Ovary (tissue), 7 donors: ENCODE measurements at regions not wholly inside any gene's neighbourhood (a gene's known extent, or its start where the extent isn't known, plus 50 kb on each side); places are given as distances from the start of the nearest gene placed in this dataset.

ENCODE experiments used
- DNase-seq, 5 donors: peaks; one replicate each; pipeline ENCODE4 v3.0.0-alpha.2; 2019 to 2020
- H3K27ac ChIP-seq, 2 donors: fragments of 200-600 bp; one replicate each; pipeline versions ENCODE4 v1.5.1 to v1.8.0; 2019 to 2022
- H3K27me3 ChIP-seq: fragments of 200-600 bp; one replicate; pipeline ENCODE4 v1.8.0; 2022
- H3K36me3 ChIP-seq: fragments of 200-600 bp; sonication (generic); one replicate; pipeline ENCODE4 v1.5.1; 2019
- H3K4me1 ChIP-seq: one replicate; pipeline ENCODE4 v1.8.1; 2013; ENCODE audit warnings: mild to moderate bottlenecking, moderate library complexity; ENCODE audit not compliant: insufficient read depth
- H3K4me3 ChIP-seq: fragments of 200-600 bp; sonication (generic); one replicate; pipeline ENCODE4 v1.5.1; 2017
- H3K9me3 ChIP-seq, 2 donors: fragments of 200-600 bp in 1 of 2; sonication (generic) in 1 of 2; one replicate each; pipeline versions ENCODE4 v1.5.1 to v1.8.1; 2013 to 2019; ENCODE audit warnings: mild to moderate bottlenecking in 1 of 2, moderate library complexity in 1 of 2
- CTCF ChIP-seq, 3 donors: fragments of 450-650 bp in 2 of 3; fragments of 200-600 bp in 1 of 3; IDR thresholded peaks; one replicate each; pipeline versions ENCODE4 v1.5.1 to v1.8.0; 2016 to 2022; ENCODE audit warnings: antibody characterized with exemption in 3 of 3, mild to moderate bottlenecking in 1 of 3
- EP300 ChIP-seq: sonication (generic); formaldehyde crosslinking; IDR thresholded peaks from one replicate; pipeline ENCODE4 v1.6.1; 2017; ENCODE audit warnings: antibody characterized with exemption
- POLR2A ChIP-seq: fragments of 450-650 bp; IDR thresholded peaks from one replicate; pipeline ENCODE4 v1.6.1; 2017; ENCODE audit warnings: antibody characterized with exemption, mild to moderate bottlenecking, moderate library complexity
- WGBS, 3 donors: extraction: QIAGEN DNeasy Blood & Tissue Kit in 1 of 3; methylation state at CpG; one replicate each; pipeline versions ENCODE4 v1.1.5 to v1.1.7; 2013 to 2017; 5-methylcytosine and 5-hydroxymethylcytosine counted together
- intact Hi-C, 4 donors: fragments of 100-400 bp; cut with DNase I; formaldehyde crosslinking; loops; one replicate each; pipeline versions ENCODE4 v1.11.0 to v1.15.1; 2022 to 2023
- donor health status: DM: no; HTN: no; CAD: no; lungs with moderate emphysema.
- donor health status: DM: no; HTN: no; CAD: no.
- donor health status: Bipolar disorder and iron deficiency.
- donor health status: DM: no; HTN: no; CAD: no.
- donor health status: DM: yes; HTN: yes; CAD: no.

- Histone ChIP-seq H3K36me3 (no peaks in the 10 kb centered on the region), H3K9me3 (no peaks in the 10 kb centered on the region), H3K4me3 (no peak overlapping the region), H3K27ac (no peak overlapping the region), H3K4me1 (no peaks in the 10 kb centered on the region), H3K27me3 (no peaks in the 10 kb centered on the region)
- intact Hi-C loops: no loop called here
- DNase-seq: no peak
- no peak for TF ChIP-seq POLR2A
- TF ChIP-seq EP300: no peak
- TF ChIP-seq CTCF (IDR thresholded peaks at IDR 0.05): no peak
- 67 to 79% (median 68%) methylated on average over 7 of the region's 7 CpGs for WGBS, 3 donors
These were observed 212.8 kb upstream of the SOX11 start for GRCh38 chr2:5479265-5479928.

GRCh38 chr2:5482929-5483331 lies 209.3 kb upstream of the SOX11 start:
- intact Hi-C loops: no loop called here
- no peaks in the 10 kb centered on the region for H3K9me3 ChIP-seq
- no peaks in the 10 kb centered on the region for H3K27me3 ChIP-seq
- TF ChIP-seq CTCF (IDR thresholded peaks at IDR 0.05) (no peak), POLR2A (no peak), EP300 (no peak)
- peak in 1 of 5 donors; percentile 16 for DNase-seq
- WGBS, 3 donors: 0 to 4% (median 1%) methylated on average over 6 of the region's 6 CpGs
- H3K4me3 ChIP-seq: no peak overlapping the region
- no peaks in the 10 kb centered on the region for H3K4me1 ChIP-seq
- no peaks in the 10 kb centered on the region for H3K36me3 ChIP-seq
- H3K27ac ChIP-seq: no peak overlapping the region

GRCh38 chr2:5484868-5485267 lies 207.3 kb upstream of the SOX11 start:
- intact Hi-C loops: no loop called here
- no peak overlapping the region for H3K27ac ChIP-seq
- no peaks in the 10 kb centered on the region for H3K27me3 ChIP-seq
- H3K9me3 ChIP-seq: no peaks in the 10 kb centered on the region
- no peak for TF ChIP-seq CTCF (IDR thresholded peaks at IDR 0.05)
- no peak for TF ChIP-seq POLR2A
- no peak for TF ChIP-seq EP300
- H3K36me3 ChIP-seq: no peaks in the 10 kb centered on the region
- DNase-seq: no peak
- H3K4me3 ChIP-seq: no peak overlapping the region
- 88 to 93% (median 93%) methylated on average over 4 of the region's 4 CpGs for WGBS, 3 donors
- no peaks in the 10 kb centered on the region for H3K4me1 ChIP-seq

GRCh38 chr2:5491523-5491922 lies 200.7 kb upstream of the SOX11 start:
- Histone ChIP-seq H3K4me3 (no peak overlapping the region), H3K4me1 (no peaks in the 10 kb centered on the region), H3K36me3 (no peaks in the 10 kb centered on the region), H3K9me3 (no peaks in the 10 kb centered on the region), H3K27me3 (no peaks in the 10 kb centered on the region), H3K27ac (no peak overlapping the region)
- no peak for DNase-seq
- TF ChIP-seq POLR2A: no peak
- TF ChIP-seq EP300: no peak
- TF ChIP-seq CTCF (IDR thresholded peaks at IDR 0.05): no peak
- WGBS, 3 donors: 55 to 68% (median 57%) methylated on average over 3 of the region's 3 CpGs
- intact Hi-C loops: no loop called here
